HEK293T (cell line): ENCODE measurements at regions not wholly inside any gene's neighbourhood (a gene's known extent, or its start where the extent isn't known, plus 50 kb on each side); places are given as distances from the start of the nearest gene placed in this dataset.

Experiments used
- CTCF ChIA-PET: fragments of 350-600 bp; formaldehyde crosslinking; extraction: SDS; loops from one replicate; lab custom pipeline; 2021; ENCODE audit warnings: antibody characterized with exemption, inconsistent platforms; lab: Yijun Ruan, JAX
- POLR2A ChIA-PET: fragments of 350-600 bp; formaldehyde crosslinking; extraction: SDS; loops from one replicate; lab custom pipeline; 2020; ENCODE audit warnings: antibody characterized with exemption, inconsistent platforms; lab: Yijun Ruan, JAX
- DNase-seq: peaks from one replicate; pipeline ENCODE4 v3.0.0; 2012; ENCODE audit warnings: mixed read lengths; ENCODE audit errors: extremely low spot score
- ARNT ChIP-seq: fragments of 450-650 bp; IDR thresholded peaks from 2 replicates; pipeline ENCODE4 v1.6.1; 2017; ENCODE audit warnings: mild to moderate bottlenecking
- BHLHE40 ChIP-seq: fragments of 450-650 bp; IDR thresholded peaks from 2 replicates; pipeline ENCODE4 v1.6.1; 2016; ENCODE audit warnings: mild to moderate bottlenecking, moderate library complexity, borderline replicate concordance
- CTBP1 ChIP-seq: fragments of 450-650 bp; IDR thresholded peaks from 2 replicates; pipeline ENCODE4 v1.6.1; 2016; ENCODE audit warnings: borderline replicate concordance
- ELF4 ChIP-seq: fragments of 450-650 bp; IDR thresholded peaks from 2 replicates; pipeline ENCODE4 v1.6.1; 2017; ENCODE audit warnings: antibody characterized with exemption
- FOXA1 ChIP-seq: fragments of 450-650 bp; IDR thresholded peaks from 2 replicates; pipeline ENCODE4 v1.6.1; 2016; ENCODE audit warnings: mild to moderate bottlenecking
- FOXK2 ChIP-seq: fragments of 450-650 bp; IDR thresholded peaks from 2 replicates; pipeline ENCODE4 v1.6.1; 2016; ENCODE audit warnings: mild to moderate bottlenecking
- FOXM1 ChIP-seq: fragments of 450-650 bp; IDR thresholded peaks from 2 replicates; pipeline ENCODE4 v1.6.1; 2017; ENCODE audit warnings: mild to moderate bottlenecking, borderline replicate concordance
- HDGF ChIP-seq: fragments of 450-650 bp; IDR thresholded peaks from 2 replicates; pipeline ENCODE4 v1.6.1; 2017; ENCODE audit warnings: antibody characterized with exemption, borderline replicate concordance
- L3MBTL2 ChIP-seq: fragments of 450-650 bp; conservative IDR thresholded peaks from 2 replicates; pipeline ENCODE4 v1.6.1; 2016; ENCODE audit warnings: mild to moderate bottlenecking
- LEF1 ChIP-seq: fragments of 450-650 bp; IDR thresholded peaks from 2 replicates; pipeline ENCODE4 v1.6.1; 2017; ENCODE audit warnings: mild to moderate bottlenecking, borderline replicate concordance
- NFRKB ChIP-seq: fragments of 450-650 bp; IDR thresholded peaks from 2 replicates; pipeline ENCODE4 v1.6.1; 2016; ENCODE audit warnings: mild to moderate bottlenecking, moderate library complexity
- SP1 ChIP-seq: fragments of 450-650 bp; IDR thresholded peaks from 2 replicates; pipeline ENCODE4 v1.6.1; 2017
- SUZ12 ChIP-seq: fragments of 450-650 bp; IDR thresholded peaks from 2 replicates; pipeline ENCODE4 v1.6.1; 2016; ENCODE audit warnings: mild to moderate bottlenecking
- TARDBP ChIP-seq: fragments of 450-650 bp; IDR thresholded peaks from 2 replicates; pipeline ENCODE4 v1.6.1; 2016
- ZNF384 ChIP-seq: fragments of 450-650 bp; IDR thresholded peaks from 2 replicates; pipeline ENCODE4 v1.6.1; 2016
- TF ChIP-seq, protein P1 (sequence below): fragments of 450-650 bp; IDR thresholded peaks from 2 replicates; pipeline ENCODE4 v1.6.1; 2016

DNA sequence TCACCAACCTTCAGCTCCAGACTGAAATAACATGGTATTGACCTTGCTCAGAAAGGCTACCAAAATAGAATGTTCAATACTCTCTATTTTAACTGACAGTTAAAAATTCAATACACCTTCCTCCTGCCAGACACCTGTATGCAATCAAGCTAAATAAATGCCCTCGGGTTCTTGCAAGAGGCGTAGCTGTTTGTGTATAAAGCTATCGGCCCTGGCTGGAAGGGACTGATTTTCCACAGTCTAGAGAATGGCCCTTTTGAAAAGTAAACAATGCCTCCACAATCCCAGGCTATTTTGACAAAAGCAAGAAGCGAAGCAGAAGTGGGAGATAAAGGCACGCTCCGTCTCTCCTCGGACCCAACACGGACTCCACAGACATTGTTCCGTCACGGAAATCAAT, 791.2 kb downstream of the BRD1 start:
- no peak for DNase-seq
- CTCF ChIA-PET, result no interaction called here
- POLR2A ChIA-PET, result no interaction called here
- TF ChIP-seq ARNT (no peak), L3MBTL2 (no peak), SUZ12 (no peak)
- TF ChIP-seq, protein P1, sequence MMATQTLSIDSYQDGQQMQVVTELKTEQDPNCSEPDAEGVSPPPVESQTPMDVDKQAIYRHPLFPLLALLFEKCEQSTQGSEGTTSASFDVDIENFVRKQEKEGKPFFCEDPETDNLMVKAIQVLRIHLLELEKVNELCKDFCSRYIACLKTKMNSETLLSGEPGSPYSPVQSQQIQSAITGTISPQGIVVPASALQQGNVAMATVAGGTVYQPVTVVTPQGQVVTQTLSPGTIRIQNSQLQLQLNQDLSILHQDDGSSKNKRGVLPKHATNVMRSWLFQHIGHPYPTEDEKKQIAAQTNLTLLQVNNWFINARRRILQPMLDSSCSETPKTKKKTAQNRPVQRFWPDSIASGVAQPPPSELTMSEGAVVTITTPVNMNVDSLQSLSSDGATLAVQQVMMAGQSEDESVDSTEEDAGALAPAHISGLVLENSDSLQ, result no peak

DNA sequence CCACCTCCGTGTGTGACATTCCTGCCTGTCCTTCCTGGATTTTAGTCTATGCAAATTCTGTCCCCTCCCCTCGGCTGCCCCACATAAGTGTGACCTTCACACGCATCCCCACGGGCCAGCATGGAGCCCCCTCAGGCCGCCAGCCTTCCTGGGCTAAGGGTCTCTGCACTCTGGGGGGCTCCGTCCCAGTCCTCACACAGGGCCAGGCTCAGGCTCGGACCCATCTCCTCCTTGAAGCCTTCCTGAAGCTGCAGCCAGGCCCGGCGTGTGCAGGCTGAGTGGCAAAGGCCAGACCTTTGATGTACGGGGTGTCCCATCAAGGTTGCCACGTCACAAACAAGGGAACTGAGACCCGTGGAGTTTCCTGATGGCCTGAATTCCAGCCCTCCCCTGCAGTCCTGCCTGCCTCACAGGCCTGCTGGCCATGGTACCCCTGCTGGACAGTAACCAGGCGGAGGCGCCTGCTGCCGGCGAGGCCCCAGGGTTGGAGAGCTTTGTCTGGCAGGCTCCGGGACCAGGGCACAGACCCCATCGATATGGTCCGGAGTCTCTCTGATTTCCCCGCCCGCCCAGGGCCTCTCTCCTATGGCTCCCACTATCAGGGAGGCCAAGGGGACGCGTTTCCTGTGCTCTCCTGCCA, 791.7 kb downstream of the BRD1 start:
- POLR2A ChIA-PET, result no interaction called here
- TF ChIP-seq BHLHE40 (no peak), LEF1 (no peak), SUZ12 (no peak), TARDBP (no peak), FOXK2 (no peak)
- DNase-seq, result no peak
- CTCF ChIA-PET, result no interaction called here

DNA sequence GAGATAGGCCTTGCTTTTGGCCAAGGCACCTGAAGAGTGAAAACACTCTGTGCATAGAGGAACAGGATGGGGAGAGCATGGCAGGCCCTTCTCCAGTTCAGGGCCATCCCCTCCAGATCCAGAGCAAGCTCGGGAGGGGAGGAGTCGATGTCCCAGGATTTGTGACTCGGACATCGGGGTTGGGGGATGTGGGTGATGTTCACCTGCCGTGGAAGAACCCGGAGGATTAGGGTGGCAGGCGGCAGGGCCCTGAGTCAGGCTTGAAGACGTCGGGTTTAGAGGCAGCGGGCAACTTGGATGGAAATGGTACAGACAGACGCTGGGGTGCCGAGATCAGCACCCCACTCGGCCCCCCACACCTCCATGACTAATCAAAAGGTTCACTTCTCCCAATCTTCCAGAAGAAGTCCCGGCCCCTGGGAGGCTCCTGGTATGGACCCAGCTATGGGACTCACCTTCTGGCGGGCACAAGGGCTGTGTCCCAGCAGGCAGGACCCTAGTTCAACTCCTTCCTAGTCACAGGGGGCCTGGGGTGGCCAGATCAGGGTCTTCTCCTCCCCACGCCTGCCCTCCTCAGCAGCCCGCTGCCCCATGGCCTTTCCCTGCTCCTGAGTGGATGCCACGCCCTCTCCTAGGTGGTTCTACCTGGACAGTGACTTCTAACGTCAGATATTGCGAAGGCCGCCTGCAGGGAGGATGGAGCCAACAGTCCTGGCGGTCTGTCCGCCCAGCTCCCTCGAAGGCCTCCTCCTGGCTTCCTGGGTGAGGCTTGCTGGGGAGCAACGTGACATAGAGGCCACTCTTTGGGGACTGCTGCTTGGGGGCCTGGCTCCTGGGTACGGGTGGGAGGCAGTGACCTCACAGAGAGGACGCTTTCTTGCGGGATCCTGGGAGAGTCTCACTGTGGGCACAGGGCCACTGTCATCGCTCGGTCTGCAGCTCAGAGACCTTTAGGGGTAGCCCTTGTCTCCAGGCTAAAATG, 792.5 kb downstream of the BRD1 start:
- POLR2A ChIA-PET, result no interaction called here
- TF ChIP-seq BHLHE40 (no peak), HDGF (no peak), FOXK2 (no peak), FOXA1 (no peak), NFRKB (no peak), ARNT (no peak), SP1 (no peak), ZNF384 (no peak), SUZ12 (no peak), TARDBP (no peak), LEF1 (no peak), CTBP1 (no peak), ELF4 (no peak), L3MBTL2 (no peak)
- TF ChIP-seq, protein P1, result no peak
- CTCF ChIA-PET, result no interaction called here
- DNase-seq, result no peak

DNA sequence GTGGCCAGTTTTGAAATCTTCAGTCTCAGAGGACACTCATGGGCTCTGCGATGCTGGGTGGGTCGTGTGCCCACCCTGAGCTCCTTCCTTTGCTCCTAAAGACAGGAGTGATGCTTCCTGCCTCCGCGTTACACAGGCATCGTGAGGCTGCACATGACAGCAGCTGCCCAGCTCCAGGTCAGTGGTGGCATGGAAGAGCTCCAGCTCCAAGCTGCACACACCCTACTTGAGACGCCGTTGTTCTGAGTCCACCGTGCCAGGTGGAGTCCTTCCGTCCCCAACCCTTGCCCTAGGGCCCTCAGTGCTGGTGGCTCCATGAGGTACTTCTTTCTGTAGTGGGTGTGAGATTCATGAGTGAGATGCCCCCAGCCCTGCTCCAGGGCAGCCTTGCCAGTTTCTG, 794.1 kb downstream of the BRD1 start:
- TF ChIP-seq ARNT (no peak), NFRKB (no peak), L3MBTL2 (no peak), BHLHE40 (no peak), FOXK2 (no peak), FOXA1 (no peak), LEF1 (no peak), TARDBP (no peak), SUZ12 (no peak), SP1 (no peak), HDGF (no peak), ZNF384 (no peak), CTBP1 (no peak), FOXM1 (no peak), ELF4 (no peak)
- TF ChIP-seq, protein P1, result no peak
- DNase-seq, result no peak
- CTCF ChIA-PET, result no interaction called here
- POLR2A ChIA-PET, result no interaction called here

DNA sequence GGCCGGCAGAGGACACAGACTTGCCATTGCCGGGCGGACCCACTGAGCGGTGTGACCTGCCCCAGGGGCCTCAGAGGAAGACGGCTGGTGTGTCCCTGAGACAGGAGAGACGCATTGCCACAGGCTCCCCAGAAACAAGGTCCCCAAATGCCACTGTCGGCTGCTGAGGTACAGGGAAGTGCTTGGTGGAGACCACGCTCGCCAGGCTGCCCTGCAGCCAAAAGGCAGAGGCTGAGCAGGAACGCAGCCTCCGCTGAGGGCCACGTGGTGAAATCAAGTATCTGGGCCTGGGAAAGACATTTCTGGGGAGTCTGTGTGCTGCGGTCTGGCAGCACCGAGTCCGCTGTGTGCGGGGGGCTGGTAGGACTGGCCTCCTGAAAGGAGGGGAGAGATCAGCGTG, 794.9 kb downstream of the BRD1 start:
- TF ChIP-seq, protein P1, result no peak
- TF ChIP-seq BHLHE40 (no peak), HDGF (no peak), CTBP1 (no peak), SP1 (no peak)
- ChIA-PET CTCF (no interaction called here), POLR2A (no interaction called here)
- no peak for DNase-seq
